Renal cortex interstitium (tissue), 11 donors: ENCODE measurements at regions not wholly inside any gene's neighbourhood (a gene's known extent, or its start where the extent isn't known, plus 50 kb on each side); places are given as distances from the start of the nearest gene placed in this dataset.
"Not testable (repeated sequence)": the region's sequence is repeated elsewhere in the genome, so short reads cannot be mapped to it uniquely, and the experiment has no call there.

Source experiments
- DNase-seq, 11 donors: peaks; one replicate each; pipeline ENCODE4 v3.0.0-alpha.2; 2013; ENCODE audit warnings: low read depth in 9 of 11, low spot score in 4 of 11; ENCODE audit errors: extremely low read depth in 1 of 11

DNA sequence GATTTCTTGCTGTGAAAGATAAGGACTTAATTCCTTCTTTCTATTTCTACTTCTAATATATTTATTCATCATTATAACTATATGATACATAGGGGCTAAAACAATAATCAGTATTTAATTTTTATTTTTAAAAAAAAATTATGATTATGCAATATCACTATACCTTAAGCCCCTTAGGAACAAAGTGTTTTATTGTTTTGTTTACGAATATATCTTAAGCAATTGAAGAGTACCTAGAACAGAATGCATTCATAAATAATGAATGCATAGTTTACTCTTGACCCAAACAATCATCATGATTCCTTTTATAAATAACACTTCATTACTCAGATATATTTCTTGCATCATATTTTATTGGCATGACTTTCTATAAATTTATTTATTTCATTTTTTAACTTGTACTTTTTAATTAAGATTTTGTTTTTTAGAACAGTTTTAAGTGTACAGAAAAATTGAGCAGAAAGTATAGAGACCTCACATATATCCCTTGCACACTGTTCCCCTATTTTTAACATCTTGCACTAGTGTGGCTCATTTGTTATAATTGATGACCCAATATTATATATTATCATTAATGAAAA lies 339.9 kb upstream of the SPRY2 start:
- DNase-seq: no peak

GRCh38 chr13:80679423-80679822 lies 338.5 kb upstream of the SPRY2 start:
- DNase-seq: no peak

- DNase-seq: no peak
These were observed 336.3 kb upstream of the SPRY2 start for GRCh38 chr13:80677227-80677626.

DNA sequence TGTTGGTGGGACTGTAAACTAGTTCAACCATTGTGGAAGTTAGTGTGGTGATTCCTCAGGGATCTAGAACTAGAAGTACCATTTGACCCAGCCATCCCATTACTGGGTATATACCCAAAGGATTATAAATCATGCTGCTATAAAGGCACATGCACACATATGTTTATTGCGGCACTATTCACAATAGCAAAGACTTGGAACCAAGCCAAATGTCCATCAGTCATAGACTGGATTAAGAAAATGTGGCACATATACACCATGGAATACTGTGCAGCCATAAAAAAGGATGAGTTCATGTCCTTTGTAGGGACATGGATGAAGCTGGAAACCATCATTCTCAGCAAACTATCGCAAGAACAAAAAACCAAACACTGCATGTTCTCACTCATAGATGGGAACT lies 334.5 kb upstream of the SPRY2 start:
- DNase-seq: not testable (repeated sequence)

- DNase-seq: no peak
These were observed 330.8 kb upstream of the SPRY2 start for GRCh38 chr13:80671773-80672172.

DNA sequence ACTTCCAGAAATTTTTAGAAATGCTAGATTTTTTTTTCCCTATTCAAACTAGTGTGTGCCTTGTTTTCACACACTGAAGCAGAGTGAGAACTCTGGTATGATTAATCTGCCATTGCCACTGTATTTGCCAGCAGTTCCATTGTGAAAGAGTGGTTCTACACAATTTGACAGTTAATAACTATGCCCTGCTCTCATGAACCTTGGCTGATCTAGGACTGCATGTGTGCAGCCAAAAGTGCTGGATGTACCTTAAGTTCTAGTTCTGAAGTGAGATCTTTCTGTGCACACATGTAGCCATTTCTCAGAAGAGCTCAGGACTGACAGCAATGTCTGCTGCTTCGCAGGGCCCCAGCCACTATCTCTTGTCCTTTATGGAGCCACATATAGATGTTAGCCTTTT lies 328.2 kb upstream of the SPRY2 start:
- no peak for DNase-seq

DNA sequence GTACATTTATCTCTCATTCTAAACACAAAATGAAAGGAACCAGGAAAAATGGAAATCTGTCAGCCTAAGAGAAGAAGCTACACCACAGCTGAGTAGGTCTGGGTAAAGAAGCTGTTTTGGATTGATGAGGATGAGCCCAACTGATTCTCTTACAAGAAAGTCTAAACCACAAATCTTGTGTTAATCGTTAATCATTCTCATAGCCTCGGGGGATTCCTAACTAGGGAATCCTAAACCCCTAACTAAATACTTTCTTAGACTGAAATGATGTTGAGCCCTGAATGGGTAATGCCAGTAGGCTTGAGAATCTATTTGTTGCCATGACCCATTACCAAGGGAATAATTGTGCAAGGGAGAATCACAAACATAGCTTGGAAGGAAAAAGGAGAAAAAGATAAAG lies 327.5 kb upstream of the SPRY2 start:
- DNase-seq: no peak

DNA sequence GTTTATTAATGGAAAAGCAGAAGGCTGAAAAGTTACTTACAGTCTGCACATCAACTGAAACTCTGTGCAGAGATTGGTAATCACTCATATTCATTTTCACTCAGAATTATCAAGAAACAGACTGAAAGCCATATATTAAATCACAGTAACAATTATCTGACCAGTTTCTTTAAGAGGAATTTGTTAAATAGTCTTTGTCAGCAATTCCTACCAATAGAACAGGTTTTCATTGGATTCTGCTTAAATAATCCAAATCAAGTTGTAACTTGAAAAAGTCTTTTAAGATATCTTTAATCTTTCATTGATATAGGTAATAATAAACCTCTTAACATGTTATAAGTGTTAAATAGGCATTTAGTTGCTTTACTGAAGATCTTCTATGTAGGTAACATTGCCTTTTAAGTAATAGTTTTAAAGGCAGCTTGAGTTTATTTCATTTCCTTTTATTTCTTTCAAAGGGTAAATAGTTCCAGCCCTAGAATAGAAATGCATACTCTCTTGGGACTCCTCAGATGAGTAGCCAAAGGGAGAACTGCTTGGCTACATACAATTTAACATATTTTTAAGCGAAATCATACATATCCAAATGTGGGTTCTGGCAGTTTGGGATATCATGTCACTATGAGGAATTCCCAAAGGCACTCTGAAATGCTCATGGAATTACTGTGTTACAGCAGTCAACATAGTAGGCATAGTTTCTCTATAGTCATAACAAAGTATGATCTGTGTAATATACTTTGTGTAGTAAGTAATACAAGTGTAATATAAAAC lies 326.0 kb upstream of the SPRY2 start:
- DNase-seq: no peak

DNA sequence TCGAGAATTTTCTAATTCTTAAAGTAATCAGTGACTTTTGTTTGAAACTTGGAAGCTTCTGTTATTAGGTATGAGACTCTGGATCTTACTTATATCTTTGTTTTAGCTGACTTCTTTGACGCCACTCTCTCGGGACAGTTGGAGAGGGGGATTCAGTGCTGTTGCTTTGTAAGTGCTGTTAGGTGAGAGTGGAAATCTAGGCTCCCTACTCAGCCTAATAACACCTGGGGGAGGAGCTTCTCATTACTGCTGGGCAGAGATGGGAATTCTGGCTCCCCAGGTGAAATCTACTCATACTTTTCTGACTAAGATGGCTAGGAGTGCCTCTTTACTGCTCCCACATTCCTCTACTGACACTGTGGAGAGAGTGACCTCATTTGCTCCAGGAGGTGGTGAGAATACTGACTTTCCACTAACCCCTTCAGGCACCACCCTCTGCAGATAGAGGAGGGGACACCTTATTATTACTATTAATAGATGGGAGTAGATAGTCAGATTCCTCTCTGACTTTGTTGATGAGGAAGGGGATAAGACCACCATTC lies 324.9 kb upstream of the SPRY2 start:
- no peak for DNase-seq

GRCh38 chr13:80664950-80665349 lies 324.0 kb upstream of the SPRY2 start:
- DNase-seq: no peak

DNA sequence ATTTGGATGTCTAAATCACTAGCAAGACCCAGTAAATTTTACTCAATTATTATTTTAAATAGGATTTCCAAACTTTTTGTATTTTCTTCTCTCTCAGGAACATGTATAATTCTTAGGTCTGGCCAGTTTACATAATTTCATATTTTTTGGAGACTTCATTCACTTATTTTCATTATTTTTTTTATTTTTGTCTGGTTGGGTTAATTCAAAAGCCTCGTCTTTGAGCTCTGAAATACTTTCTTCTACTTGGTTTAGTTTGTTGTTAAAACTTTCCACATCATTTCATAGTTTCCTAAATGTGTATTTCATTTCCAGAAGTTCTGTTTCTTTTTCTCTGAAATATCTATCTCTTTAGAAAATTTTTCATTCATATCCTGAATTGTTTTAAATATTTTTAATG lies 322.9 kb upstream of the SPRY2 start:
- DNase-seq: no peak

DNA sequence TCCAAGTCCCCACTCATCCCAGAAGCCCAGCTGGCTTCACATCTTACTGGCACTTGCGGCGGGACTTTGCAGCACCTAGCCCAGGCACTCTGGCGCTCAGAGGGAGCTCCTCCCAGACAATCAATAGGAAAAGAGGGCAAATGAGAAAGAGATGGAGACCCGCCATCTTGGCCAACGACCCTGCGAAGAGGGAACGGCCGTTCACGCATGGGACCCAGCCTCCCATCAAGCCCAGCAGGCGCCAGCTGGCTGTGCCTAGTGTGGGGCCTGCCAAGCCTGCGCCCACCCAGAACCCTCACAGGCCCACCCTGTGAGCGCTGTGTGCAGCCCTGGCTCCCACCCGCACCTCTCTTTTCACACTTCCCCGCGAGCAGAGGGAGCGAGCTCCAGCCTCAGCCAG lies 317.8 kb upstream of the SPRY2 start:
- DNase-seq: no peak

GRCh38 chr13:80656512-80656904 lies 315.6 kb upstream of the SPRY2 start:
- DNase-seq: no peak

DNA sequence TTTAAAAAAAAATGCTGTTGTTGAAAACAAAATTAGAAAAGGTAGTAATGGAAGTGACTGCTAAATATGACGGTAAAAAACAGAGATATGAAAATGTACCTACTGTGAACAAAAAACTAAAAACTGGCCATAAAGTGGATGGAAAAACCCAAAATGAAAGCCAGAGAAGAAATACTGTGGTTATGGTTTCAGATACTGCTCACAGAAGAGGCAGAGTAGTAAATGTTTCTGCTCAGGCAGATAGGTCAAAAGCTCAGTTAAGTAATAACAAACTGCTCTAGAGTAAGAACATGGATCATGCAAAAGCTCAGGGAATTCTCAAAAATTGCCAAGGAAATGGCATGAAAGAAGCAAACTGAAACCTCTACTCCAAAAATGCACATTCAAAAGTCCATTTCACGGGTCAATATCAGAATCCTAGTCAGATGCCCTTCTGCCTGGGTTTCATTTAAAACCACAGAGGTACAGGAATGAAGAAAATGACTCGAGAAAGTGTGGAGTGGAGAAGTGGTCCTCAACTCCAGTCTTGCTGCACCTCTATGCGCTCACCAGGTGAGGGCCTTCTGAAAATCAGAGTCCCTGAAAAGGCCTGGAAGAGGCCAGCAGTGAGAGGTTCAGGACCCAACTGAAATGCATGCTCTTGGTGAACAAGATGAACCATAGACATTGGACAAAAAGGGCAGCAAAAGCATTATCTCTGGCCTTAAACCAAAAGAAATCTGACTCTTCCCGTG lies 315.0 kb upstream of the SPRY2 start:
- no peak for DNase-seq

GRCh38 chr13:80654638-80655249 lies 313.8 kb upstream of the SPRY2 start:
- DNase-seq: peak in 8 of 11 donors; percentile 6 to 46 (median 34)

- DNase-seq: no peak
These were observed 308.3 kb upstream of the SPRY2 start for GRCh38 chr13:80649274-80649673.

GRCh38 chr13:80642641-80643040 lies 301.7 kb upstream of the SPRY2 start:
- DNase-seq: no peak

DNA sequence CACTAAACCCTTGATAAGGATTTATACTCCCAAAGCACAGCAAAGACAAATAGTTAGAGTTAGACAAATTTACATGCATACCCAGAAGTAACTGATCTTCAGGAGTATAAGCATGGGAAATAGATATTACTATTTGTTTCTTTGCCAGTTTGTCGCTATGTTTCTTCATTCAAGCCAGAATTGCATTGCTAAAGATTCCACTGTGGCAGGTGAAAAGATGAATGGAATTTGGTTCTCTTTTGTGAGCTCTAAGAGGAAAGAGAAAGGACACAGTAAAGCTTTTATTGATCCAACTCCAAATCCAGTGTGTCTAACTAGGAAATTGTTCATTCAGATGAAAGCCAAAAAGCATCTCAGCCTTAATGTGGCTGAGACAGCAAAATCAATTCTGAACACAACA lies 292.3 kb upstream of the SPRY2 start:
- DNase-seq: no peak

DNA sequence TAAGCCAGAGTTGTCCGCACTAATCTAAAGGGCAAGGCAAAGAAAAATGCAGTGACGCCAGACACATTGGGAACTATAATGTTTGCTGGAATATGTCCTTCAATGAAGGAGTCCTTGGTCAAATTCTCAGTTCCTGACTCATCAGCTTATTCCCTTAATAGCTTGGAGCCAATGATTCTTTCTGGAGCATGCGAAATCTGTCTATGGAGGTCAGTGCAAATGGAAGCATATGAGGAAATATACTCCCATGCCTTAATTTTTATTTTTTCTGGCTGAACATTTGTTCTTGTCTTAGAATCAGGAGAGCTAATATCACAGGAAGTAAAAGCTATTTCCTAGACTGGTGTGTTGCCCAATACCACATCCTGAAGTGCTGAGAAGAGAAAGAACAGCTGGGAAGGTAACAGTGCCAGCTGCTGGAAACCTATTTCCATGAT lies 289.8 kb upstream of the SPRY2 start:
- no peak for DNase-seq

DNA sequence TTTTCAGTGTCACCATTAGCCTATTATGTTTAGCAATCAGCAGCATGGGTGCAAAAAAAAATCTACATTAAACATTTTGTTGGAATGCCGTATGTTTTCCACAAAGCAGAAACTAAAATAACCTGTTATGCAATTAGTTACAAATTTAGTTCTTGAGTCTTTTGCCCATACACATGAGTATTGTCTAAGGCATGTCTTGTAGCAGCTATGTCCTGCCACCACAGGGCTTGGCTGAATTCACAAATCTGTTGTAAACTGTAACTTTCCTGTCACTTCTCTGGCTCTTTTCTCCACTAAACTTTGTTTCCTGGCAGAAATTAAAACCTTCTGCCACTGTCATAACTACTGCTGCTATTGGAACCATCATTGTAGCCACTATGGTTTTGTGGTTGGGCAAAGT lies 277.9 kb upstream of the SPRY2 start:
- DNase-seq: no peak
